GM19035 (cell line): ENCODE measurements at regions not wholly inside any gene's neighbourhood (a gene's known extent, or its start where the extent isn't known, plus 50 kb on each side); places are given as distances from the start of the nearest gene placed in this dataset.
"Not testable (repeated sequence)": the region's sequence is repeated elsewhere in the genome, so short reads cannot be mapped to it uniquely, and the experiment has no call there.

Experiments
- ATAC-seq: cut with Tn5 transposase; IDR thresholded peaks from one replicate; pipeline ENCODE4 v1.9.1; 2021; ENCODE audit not compliant: unreplicated experiment

GRCh38 chr6:74343321-74343720 is 647.3 kb downstream of the CD109 start:
- ATAC-seq, result not testable (repeated sequence)

GRCh38 chr6:74334722-74335121 is 638.7 kb downstream of the CD109 start:
- no peak for ATAC-seq

DNA sequence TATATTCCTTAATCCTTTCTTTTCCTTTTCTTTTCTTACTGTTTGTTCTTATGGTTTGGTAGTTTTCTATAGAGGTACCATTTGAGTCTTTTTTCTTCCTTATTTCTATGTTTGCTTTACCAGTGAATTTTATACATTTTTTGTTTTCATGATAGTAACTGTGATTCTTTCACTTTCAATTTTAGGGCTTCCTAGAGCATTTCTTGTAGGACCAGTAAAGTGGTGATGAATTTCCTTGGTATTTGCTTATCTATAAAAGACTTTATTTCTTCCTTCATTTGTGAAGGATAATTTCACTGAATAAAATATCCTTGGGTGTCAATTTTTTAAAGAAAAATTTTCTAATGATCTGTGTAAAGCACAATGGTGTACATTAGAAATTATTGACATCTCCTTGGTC is 637.4 kb downstream of the CD109 start:
- ATAC-seq, result no peak

GRCh38 chr6:74320715-74321114 is 624.7 kb downstream of the CD109 start:
- ATAC-seq, result no peak

DNA sequence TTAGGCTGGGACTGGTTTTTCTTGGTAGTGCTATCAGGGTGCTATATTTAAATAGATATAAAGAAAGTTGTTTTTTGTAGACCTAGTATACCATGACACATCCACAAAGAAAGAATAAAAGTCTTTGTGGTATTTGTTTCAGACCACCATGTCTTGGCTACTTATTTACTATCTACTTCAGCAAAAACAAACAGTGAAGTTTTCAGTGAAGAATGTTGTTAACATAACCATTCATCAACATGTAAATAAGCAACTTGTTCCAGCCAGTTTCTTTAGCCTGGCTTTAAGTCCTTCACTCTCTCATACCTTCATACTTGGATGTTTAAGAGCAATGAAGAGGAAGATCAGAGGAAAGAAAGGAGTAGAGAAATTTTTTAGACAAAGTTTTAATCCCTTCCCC is 624.1 kb downstream of the CD109 start:
- ATAC-seq, result no peak

- no peak for ATAC-seq
Measured at GRCh38 chr6:74319292-74319691, 623.3 kb downstream of the CD109 start.

- no peak for ATAC-seq
Measured at GRCh38 chr6:74318738-74319137, 622.7 kb downstream of the CD109 start.

GRCh38 chr6:74312081-74312480 is 616.1 kb downstream of the CD109 start:
- no peak for ATAC-seq

DNA sequence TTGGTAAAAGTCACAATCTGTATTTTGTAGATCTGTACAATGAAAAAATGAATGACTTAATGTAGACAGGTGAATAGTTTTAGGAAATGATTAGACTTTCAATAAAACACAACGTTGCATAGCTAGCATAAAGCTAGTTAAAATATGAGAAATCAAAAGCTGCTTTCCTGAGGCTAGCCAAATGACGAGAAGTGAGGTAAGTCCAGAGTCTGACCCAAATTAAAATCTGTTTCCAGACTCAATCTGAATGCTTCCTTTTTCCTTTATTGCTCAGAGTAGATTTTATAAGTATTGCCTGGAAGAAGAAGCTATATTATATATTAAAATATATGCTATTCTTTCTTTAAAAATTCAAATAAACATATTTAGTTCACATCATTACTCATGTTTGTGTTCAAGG is 615.4 kb downstream of the CD109 start:
- no peak for ATAC-seq

DNA sequence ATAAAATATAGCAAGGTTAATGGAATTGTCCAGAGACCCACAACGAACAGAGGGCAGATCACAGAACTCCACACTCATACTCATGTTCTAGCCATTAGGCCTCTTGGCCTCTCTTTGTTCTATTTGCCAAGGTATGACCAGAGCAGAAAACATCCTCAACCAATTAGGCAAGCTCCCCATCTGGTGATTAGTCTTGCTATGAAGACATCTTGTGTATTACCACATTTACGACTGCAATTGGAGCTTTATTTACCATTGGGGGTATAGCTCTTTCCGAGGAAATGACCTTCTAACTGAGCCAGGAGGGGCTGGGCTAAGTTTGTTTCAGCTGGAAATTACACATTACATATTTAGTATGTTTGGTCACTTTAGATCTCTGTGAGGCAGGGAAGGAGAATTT is 593.9 kb downstream of the CD109 start:
- ATAC-seq, result no peak

DNA sequence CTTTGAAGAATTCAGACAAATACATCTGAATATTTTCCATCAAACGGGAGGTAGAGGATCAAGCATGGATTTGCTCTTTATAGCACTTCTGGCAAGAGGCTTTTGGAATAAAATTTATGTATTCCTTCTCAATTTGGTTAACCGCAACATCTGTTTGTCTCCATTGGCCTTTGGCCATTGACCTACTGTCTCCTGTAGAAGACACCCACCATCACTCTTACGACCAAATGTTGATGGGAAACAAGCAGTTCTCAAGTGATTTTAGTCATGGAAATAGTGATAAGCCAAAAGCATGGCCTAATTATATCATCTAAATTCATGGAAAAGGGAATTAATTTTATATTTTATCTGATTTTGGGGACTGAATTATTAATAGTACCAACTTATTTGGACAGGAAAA is 591.9 kb downstream of the CD109 start:
- ATAC-seq, result no peak

DNA sequence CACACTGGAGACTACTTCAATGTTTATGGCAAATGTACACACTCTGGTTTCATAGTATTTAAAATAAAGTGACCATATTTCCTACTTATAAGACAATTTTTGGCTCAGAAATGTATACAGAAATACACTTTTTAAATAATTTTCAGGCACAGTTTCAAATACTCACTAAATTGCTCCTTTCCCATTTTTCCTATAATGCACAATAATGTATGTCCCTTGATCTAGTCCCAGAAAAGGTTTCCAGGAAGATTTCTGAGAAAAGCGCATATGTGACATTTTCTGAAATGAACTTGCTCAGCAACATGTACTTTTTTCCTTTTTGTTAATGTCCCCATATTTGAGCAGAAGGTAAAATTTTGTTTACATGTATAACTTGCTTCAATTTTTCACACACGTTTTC is 591.4 kb downstream of the CD109 start:
- no peak for ATAC-seq

DNA sequence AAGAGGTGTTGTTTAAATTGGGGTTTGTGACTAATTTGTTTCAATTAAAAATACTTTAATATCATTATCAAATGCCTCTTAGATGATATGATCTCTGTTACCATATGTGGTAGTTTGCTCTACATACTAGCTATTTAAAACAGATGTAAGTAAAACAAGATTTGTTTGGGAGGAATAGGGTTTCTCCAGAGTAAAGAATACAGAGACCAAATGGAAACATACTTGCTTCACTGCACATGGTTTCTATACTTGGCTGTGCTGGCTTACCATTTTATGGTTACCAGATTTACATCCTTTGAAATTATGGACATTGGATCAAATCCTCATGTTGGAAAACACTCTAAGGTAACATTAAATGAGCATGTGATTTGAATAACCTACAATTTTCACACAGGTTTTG is 588.3 kb downstream of the CD109 start:
- ATAC-seq, result no peak

- no peak for ATAC-seq
Measured at GRCh38 chr6:74283532-74283931, 587.5 kb downstream of the CD109 start.

- no peak for ATAC-seq
Measured at GRCh38 chr6:74282143-74282689, 586.2 kb downstream of the CD109 start.

GRCh38 chr6:74280130-74280692 is 584.2 kb downstream of the CD109 start:
- ATAC-seq, result no peak

GRCh38 chr6:74277777-74278186 is 581.8 kb downstream of the CD109 start:
- no peak for ATAC-seq

DNA sequence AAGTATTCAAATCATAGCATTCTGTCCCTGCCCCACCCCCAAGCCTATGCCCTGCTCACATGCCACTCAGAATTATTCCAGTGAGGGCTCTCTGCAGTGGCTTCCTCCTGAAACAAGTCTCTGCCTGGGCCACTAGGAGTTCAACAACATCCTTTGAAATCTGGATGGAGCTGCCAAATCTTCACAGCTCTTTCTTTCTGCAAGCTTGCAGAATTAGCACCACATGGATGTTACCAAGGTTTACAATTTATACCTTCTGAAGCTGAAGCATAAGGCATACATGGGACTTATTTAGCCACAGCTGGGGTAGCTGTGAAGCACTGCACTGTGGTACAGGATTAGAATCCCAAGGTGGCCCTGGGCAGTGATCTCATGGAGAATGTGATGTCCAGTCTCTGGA is 577.5 kb downstream of the CD109 start:
- no peak for ATAC-seq

- ATAC-seq, result no peak
Measured at GRCh38 chr6:74269600-74269858, 573.5 kb downstream of the CD109 start.

DNA sequence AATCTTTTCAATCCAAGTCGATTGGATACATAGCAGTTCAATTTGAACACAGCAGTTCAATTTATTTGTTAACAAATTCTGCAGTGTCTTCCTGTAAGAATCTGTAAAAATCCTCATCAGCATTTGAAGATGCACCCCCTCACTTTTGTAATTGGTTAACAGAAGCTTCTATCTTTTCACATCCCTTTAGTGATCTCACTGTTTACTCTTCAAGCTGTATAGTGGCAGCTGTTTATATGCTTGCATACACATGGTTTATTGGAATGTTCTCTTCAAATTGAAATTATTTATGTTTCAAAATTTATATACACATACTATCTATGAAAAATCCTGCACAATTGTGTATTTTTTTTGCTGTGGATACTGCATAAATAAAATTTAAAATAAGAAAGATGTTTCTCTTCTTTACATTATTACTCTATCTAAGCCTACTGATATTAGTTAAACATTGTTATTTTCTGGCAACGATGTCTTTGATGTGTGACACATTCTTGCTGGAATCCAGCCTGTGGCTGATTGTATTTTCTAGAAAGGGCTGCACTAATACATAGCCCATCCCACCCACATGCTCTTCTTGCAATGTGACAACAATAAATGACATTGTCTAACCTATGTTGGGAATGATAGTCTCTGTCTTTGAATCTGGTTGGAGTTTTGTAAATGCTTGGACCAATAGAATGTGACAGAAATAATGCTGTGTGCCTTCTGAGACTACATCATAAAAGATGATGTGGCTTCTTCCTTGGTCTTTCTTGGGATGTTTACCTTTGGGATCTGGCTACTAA is 573.0 kb downstream of the CD109 start:
- no peak for ATAC-seq

DNA sequence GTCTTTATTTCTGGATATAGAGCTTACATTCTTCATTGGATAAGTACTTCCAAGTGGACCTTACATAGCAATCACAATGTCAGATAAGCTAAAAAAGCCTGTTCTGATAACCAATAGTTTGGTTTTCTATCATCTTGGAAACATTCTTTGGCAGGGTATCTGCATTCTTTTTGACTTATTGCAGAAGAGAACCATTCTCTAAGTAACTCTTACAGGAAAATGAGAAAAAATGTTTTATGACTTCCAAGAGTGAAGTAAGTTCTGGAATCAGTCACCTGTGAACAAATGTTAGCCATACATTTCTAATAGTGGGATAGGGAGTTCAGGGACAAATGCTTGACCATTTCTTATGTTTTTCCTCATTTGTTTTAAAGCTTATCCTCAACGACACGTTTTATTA is 564.0 kb downstream of the CD109 start:
- ATAC-seq, result no peak

GRCh38 chr6:74256781-74257180 is 560.8 kb downstream of the CD109 start:
- no peak for ATAC-seq

DNA sequence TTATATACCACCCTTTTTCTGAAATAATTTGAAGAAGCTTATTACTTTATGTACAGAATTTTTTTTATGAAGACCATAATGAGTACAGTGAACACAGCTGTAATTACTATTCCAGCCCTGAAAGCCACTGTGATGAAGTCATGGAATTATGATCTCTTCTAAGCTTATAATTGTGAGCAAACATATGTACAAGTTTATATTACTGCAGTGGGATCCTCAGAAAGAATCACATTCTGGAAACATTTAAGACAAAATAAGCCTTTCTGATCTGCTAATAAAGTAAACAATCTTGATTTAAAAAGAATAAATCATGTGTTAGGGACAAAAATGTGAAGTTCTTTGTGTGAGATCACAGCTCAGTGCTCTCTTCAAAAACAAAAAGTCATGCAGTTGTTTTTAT is 560.4 kb downstream of the CD109 start:
- no peak for ATAC-seq
